ENCODE measurements at regions not wholly inside any gene's neighbourhood (a gene's known extent, or its start where the extent isn't known, plus 50 kb on each side); places are given as distances from the start of the nearest gene placed in this dataset.
A peak's percentile ranks its signal among the peaks of the same experiment; 100 is the strongest.

DNA sequence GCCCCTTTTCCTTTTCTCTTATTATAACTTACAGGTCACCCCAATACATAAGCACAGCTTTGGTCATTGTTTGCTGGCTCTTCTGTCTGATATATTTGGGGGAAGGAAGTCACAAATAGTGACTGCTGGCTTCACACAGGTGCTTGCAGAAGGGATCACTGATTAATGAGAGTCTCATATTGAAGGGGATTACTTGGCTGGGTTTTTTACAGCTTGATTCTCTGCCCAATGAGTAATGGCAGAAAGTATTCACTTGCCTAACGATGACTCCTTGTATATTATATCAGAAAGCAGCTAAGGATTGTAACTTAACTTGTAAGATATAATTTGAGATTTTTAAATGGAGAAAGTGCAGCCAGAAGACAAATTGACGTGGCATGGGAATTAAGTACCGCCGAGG, 119.3 kb upstream of the PFN2 start:
- TF ChIP-seq EZH2 (IDR thresholded peaks at IDR 0.05; ENCODE audit: borderline replicate concordance, low read depth, low read length, poor library complexity, severe bottlenecking): no peak
- TF ChIP-seq, protein P1, sequence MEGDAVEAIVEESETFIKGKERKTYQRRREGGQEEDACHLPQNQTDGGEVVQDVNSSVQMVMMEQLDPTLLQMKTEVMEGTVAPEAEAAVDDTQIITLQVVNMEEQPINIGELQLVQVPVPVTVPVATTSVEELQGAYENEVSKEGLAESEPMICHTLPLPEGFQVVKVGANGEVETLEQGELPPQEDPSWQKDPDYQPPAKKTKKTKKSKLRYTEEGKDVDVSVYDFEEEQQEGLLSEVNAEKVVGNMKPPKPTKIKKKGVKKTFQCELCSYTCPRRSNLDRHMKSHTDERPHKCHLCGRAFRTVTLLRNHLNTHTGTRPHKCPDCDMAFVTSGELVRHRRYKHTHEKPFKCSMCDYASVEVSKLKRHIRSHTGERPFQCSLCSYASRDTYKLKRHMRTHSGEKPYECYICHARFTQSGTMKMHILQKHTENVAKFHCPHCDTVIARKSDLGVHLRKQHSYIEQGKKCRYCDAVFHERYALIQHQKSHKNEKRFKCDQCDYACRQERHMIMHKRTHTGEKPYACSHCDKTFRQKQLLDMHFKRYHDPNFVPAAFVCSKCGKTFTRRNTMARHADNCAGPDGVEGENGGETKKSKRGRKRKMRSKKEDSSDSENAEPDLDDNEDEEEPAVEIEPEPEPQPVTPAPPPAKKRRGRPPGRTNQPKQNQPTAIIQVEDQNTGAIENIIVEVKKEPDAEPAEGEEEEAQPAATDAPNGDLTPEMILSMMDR (conservative IDR thresholded peaks at IDR 0.05; ENCODE audit: low read depth, low read length): no peak
- H3K27ac ChIP-seq (ENCODE audit: low read depth, low read length, poor library complexity, severe bottlenecking): no peak overlapping the region
- H3K4me3 ChIP-seq (ENCODE audit: low read depth, low read length, poor library complexity, severe bottlenecking): no peak overlapping the region
- H3K27me3 ChIP-seq (replicated peaks; ENCODE audit: insufficient read depth, low read depth, low read length, poor library complexity): no peaks in the 10 kb centered on the region
- no peaks in the 10 kb centered on the region for H3K4me1 ChIP-seq (ENCODE audit: insufficient read depth, low read length, poor library complexity, severe bottlenecking)
- H3K36me3 ChIP-seq (ENCODE audit: insufficient read depth, low read length, poor library complexity, severe bottlenecking): no peaks in the 10 kb centered on the region
- no peak for DNase-seq (ENCODE audit: low spot score)
- POLR2A ChIA-PET (ENCODE audit: low non-redundant PET): no interaction called here
- intact Hi-C loops (cut with micrococcal nuclease; ENCODE audit: unreplicated experiment): no loop called here
- H3K9me3 ChIP-seq (ENCODE audit: low read depth, low read length, poor library complexity, severe bottlenecking): peaks cover 3% of the 10 kb centered on the region
- BruUV-seq (replicated peaks): no TSS peak
- CTCF ChIA-PET: no interaction called here

DNA sequence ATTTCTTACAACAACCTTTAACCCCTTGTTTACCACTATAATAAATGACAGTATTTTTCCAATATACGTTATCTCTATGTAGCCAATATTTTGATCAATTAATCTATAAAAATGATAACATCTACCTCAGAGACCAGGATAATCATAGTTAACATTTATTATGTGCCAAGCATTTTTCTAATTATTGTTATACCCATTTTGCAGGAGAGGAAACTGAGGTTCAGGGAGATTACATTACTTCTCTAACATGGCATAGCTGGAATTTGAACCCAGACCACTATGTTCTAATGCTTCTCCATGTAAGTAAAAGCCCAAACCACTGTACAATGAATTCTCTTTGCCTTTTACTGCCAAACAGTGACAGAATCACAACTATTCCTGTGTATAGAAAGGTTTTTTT, 113.4 kb upstream of the PFN2 start:
- no peaks in the 10 kb centered on the region for H3K36me3 ChIP-seq (ENCODE audit: insufficient read depth, low read length, poor library complexity, severe bottlenecking)
- H3K4me3 ChIP-seq (ENCODE audit: low read depth, low read length, poor library complexity, severe bottlenecking): no peak overlapping the region
- BruUV-seq (replicated peaks): no TSS peak
- ChIA-PET POLR2A (ENCODE audit: low non-redundant PET) (no interaction called here), CTCF (no interaction called here)
- intact Hi-C loops (cut with micrococcal nuclease; ENCODE audit: unreplicated experiment): no loop called here
- no peak for DNase-seq (ENCODE audit: low spot score)
- no peaks in the 10 kb centered on the region for H3K27me3 ChIP-seq (replicated peaks; ENCODE audit: insufficient read depth, low read depth, low read length, poor library complexity)
- TF ChIP-seq, protein P1 (conservative IDR thresholded peaks at IDR 0.05; ENCODE audit: low read depth, low read length): no peak
- TF ChIP-seq EZH2 (IDR thresholded peaks at IDR 0.05; ENCODE audit: borderline replicate concordance, low read depth, low read length, poor library complexity, severe bottlenecking): no peak
- H3K4me1 ChIP-seq (ENCODE audit: insufficient read depth, low read length, poor library complexity, severe bottlenecking): peaks cover 12% of the 10 kb centered on the region
- no peak overlapping the region for H3K27ac ChIP-seq (ENCODE audit: low read depth, low read length, poor library complexity, severe bottlenecking)
- peaks cover 3% of the 10 kb centered on the region for H3K9me3 ChIP-seq (ENCODE audit: low read depth, low read length, poor library complexity, severe bottlenecking)

DNA sequence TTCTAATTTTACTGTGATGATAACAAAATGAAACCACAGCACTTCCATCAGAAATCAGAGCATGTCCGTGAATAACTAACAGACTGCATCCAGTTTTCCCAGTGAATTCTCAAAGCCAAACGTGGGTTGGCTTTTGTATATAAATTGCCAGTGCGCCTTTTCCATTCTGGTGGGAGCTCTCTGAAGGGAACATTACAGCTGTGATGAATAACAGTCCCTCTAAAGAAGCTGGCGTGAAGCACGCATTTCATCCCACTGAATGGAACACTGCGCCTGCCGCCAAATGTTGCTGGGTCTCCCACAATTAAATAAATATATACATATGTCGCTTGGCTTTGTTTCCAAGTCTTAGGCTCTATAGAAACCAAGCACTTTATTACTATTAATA, 113.0 kb upstream of the PFN2 start:
- Histone ChIP-seq H3K4me1 (ENCODE audit: insufficient read depth, low read length, poor library complexity, severe bottlenecking) (peaks cover 16% of the 10 kb centered on the region), H3K4me3 (ENCODE audit: low read depth, low read length, poor library complexity, severe bottlenecking) (peak overlapping the region; percentile 31), H3K36me3 (ENCODE audit: insufficient read depth, low read length, poor library complexity, severe bottlenecking) (no peaks in the 10 kb centered on the region), H3K9me3 (ENCODE audit: low read depth, low read length, poor library complexity, severe bottlenecking) (peaks cover 3% of the 10 kb centered on the region), H3K27ac (ENCODE audit: low read depth, low read length, poor library complexity, severe bottlenecking) (no peak overlapping the region), H3K27me3 (replicated peaks; ENCODE audit: insufficient read depth, low read depth, low read length, poor library complexity) (no peaks in the 10 kb centered on the region)
- ChIA-PET CTCF (no interaction called here), POLR2A (ENCODE audit: low non-redundant PET) (no interaction called here)
- peak; percentile 30 for DNase-seq (ENCODE audit: low spot score)
- BruUV-seq (replicated peaks): no TSS peak
- TF ChIP-seq, protein P1 (conservative IDR thresholded peaks at IDR 0.05; ENCODE audit: low read depth, low read length): no peak
- no peak for TF ChIP-seq EZH2 (IDR thresholded peaks at IDR 0.05; ENCODE audit: borderline replicate concordance, low read depth, low read length, poor library complexity, severe bottlenecking)
- intact Hi-C loops (cut with micrococcal nuclease; ENCODE audit: unreplicated experiment): no loop called here
